HEK293T (cell line): ENCODE measurements at regions not wholly inside any gene's neighbourhood (a gene's known extent, or its start where the extent isn't known, plus 50 kb on each side); places are given as distances from the start of the nearest gene placed in this dataset.

ENCODE experiments used
- CTBP1 ChIP-seq: fragments of 450-650 bp; IDR thresholded peaks from 2 replicates; pipeline ENCODE4 v1.6.1; 2016; ENCODE audit warnings: borderline replicate concordance
- FOXK2 ChIP-seq: fragments of 450-650 bp; IDR thresholded peaks from 2 replicates; pipeline ENCODE4 v1.6.1; 2016; ENCODE audit warnings: mild to moderate bottlenecking
- FOXM1 ChIP-seq: fragments of 450-650 bp; IDR thresholded peaks from 2 replicates; pipeline ENCODE4 v1.6.1; 2017; ENCODE audit warnings: mild to moderate bottlenecking, borderline replicate concordance
- HDGF ChIP-seq: fragments of 450-650 bp; IDR thresholded peaks from 2 replicates; pipeline ENCODE4 v1.6.1; 2017; ENCODE audit warnings: antibody characterized with exemption, borderline replicate concordance
- NFRKB ChIP-seq: fragments of 450-650 bp; IDR thresholded peaks from 2 replicates; pipeline ENCODE4 v1.6.1; 2016; ENCODE audit warnings: mild to moderate bottlenecking, moderate library complexity
- SP1 ChIP-seq: fragments of 450-650 bp; IDR thresholded peaks from 2 replicates; pipeline ENCODE4 v1.6.1; 2017
- SUZ12 ChIP-seq: fragments of 450-650 bp; IDR thresholded peaks from 2 replicates; pipeline ENCODE4 v1.6.1; 2016; ENCODE audit warnings: mild to moderate bottlenecking
- TARDBP ChIP-seq: fragments of 450-650 bp; IDR thresholded peaks from 2 replicates; pipeline ENCODE4 v1.6.1; 2016

GRCh38 chrX:3465017-3465416 lies 118.6 kb upstream of the MXRA5 start:
- no peak for TF ChIP-seq SUZ12
- TF ChIP-seq CTBP1 = no peak
- TF ChIP-seq HDGF = no peak
- TF ChIP-seq FOXM1 = no peak
- TF ChIP-seq NFRKB = no peak
- TF ChIP-seq TARDBP = no peak
- no peak for TF ChIP-seq SP1
- TF ChIP-seq FOXK2 = no peak
